ENCODE measurements at regions not wholly inside any gene's neighbourhood (a gene's known extent, or its start where the extent isn't known, plus 50 kb on each side); places are given as distances from the start of the nearest gene placed in this dataset.

DNA sequence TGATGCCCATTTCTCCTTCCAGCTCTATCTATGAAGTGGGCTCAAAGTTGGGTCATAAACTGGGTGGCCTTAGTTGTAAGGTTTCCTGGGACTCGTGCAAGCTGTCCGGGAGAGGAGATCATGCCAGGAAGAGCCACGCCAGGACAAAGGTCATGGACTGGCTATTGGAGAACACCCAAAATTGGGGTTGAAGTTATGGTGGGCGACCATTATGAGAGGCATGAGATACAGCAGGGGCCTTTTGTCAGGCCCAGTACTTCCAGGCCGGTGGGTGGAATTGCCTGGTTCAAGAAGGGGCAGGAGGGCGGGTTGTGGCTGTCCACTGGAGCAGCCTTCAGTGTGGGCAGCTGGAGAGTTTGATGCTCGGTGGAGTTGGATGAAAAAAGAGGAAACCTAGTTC lies 225.1 kb upstream of the SSTR4 start:
- TF ChIP-seq CTCF (IDR thresholded peaks at IDR 0.05 in 2 of 3, conservative IDR thresholded peaks at IDR 0.05 in 1 of 3; ENCODE audit: control insufficient read depth in 2 of 3, extremely low read depth in 1 of 3, insufficient read depth in 1 of 3, low read depth in 3 of 3, low read length in 3 of 3), result no peak
- no peak for TF ChIP-seq HDAC6 (IDR thresholded peaks at IDR 0.05; ENCODE audit: unreplicated experiment)
- no peak for TF ChIP-seq GATAD2B (conservative IDR thresholded peaks at IDR 0.05; ENCODE audit: low read depth)
- TF ChIP-seq CHD1 (IDR thresholded peaks at IDR 0.05; ENCODE audit: low read depth, low read length), result no peak
- TF ChIP-seq POLR2AphosphoS2 (IDR thresholded peaks at IDR 0.05; ENCODE audit: low read depth, low read length), result no peak
- no peak for TF ChIP-seq CREB1 (IDR thresholded peaks at IDR 0.05; ENCODE audit: low read depth)
- TF ChIP-seq NR2F1 (conservative IDR thresholded peaks at IDR 0.05), result no peak
- no peak for TF ChIP-seq ZBTB33 (IDR thresholded peaks at IDR 0.05)
- no peak for TF ChIP-seq EZH2 (IDR thresholded peaks at IDR 0.05; ENCODE audit: borderline replicate concordance, control insufficient read depth, low read depth, low read length)
- no peak for TF ChIP-seq REST (IDR thresholded peaks at IDR 0.05; ENCODE audit: low read depth, low read length)
- TF ChIP-seq POLR2A (IDR thresholded peaks at IDR 0.05; ENCODE audit: low read depth, low read length), result no peak
- no peak for TF ChIP-seq ZNF274 (IDR thresholded peaks at IDR 0.05; ENCODE audit: insufficient read depth, insufficient read length)

All from GM12878 (cell line).